Adipocyte (in vitro differentiated cells): ENCODE measurements at regions not wholly inside any gene's neighbourhood (a gene's known extent, or its start where the extent isn't known, plus 50 kb on each side); places are given as distances from the start of the nearest gene placed in this dataset.
A peak's percentile ranks its signal among the peaks of the same experiment; 100 is the strongest.
"Not testable (repeated sequence)": the region's sequence is repeated elsewhere in the genome, so short reads cannot be mapped to it uniquely, and the experiment has no call there.

ENCODE experiments used
- DNase-seq: peaks from one replicate; pipeline ENCODE4 v3.0.0-alpha.2; 2015; ENCODE audit warnings: low read depth
- H3K27me3 ChIP-seq: replicated peaks from 2 replicates; pipeline ENCODE4 v1.7.0; 2013; ENCODE audit warnings: mild to moderate bottlenecking, low read length, moderate library complexity; ENCODE audit not compliant: control insufficient read depth, insufficient read depth
- H3K36me3 ChIP-seq: 2 replicates; pipeline ENCODE4 v1.7.0; 2013; ENCODE audit warnings: low read length, mild to moderate bottlenecking, moderate library complexity; ENCODE audit not compliant: control insufficient read depth, insufficient read depth, severe bottlenecking
- H3K4me1 ChIP-seq: 2 replicates; pipeline ENCODE4 v1.7.0; 2013; ENCODE audit warnings: mild to moderate bottlenecking, low read length, moderate library complexity; ENCODE audit not compliant: control insufficient read depth, insufficient read depth
- H3K4me3 ChIP-seq: 2 replicates; pipeline ENCODE4 v1.7.0; 2013; ENCODE audit warnings: mild to moderate bottlenecking, low read length, moderate library complexity
- H3K9ac ChIP-seq: 2 replicates; pipeline ENCODE4 v1.7.0; 2013; ENCODE audit warnings: mild to moderate bottlenecking, low read length, moderate library complexity
- H3K9me3 ChIP-seq: 2 replicates; pipeline ENCODE4 v1.7.0; 2013; ENCODE audit warnings: mild to moderate bottlenecking, low read length, moderate library complexity; ENCODE audit not compliant: control insufficient read depth

GRCh38 chr12:107510211-107510610 lies 175.4 kb upstream of the PWP1 start:
- DNase-seq, result no peak
- Histone ChIP-seq H3K4me3 (no peak overlapping the region), H3K9ac (no peak overlapping the region), H3K36me3 (no peaks in the 10 kb centered on the region), H3K9me3 (no peaks in the 10 kb centered on the region), H3K4me1 (peaks cover 56% of the 10 kb centered on the region), H3K27me3 (no peaks in the 10 kb centered on the region)

GRCh38 chr12:107511292-107511691 lies 174.3 kb upstream of the PWP1 start:
- Histone ChIP-seq H3K27me3 (no peaks in the 10 kb centered on the region), H3K4me1 (peaks cover 65% of the 10 kb centered on the region), H3K9me3 (no peaks in the 10 kb centered on the region), H3K36me3 (no peaks in the 10 kb centered on the region), H3K9ac (no peak overlapping the region), H3K4me3 (no peak overlapping the region)
- no peak for DNase-seq

- H3K36me3 ChIP-seq, result no peaks in the 10 kb centered on the region
- H3K9me3 ChIP-seq, result no peaks in the 10 kb centered on the region
- DNase-seq, result peak; percentile 63
These were observed 173.2 kb upstream of the PWP1 start for GRCh38 chr12:107512391-107512790.

GRCh38 chr12:107513184-107513583 lies 172.4 kb upstream of the PWP1 start:
- no peak overlapping the region for H3K9ac ChIP-seq
- no peak overlapping the region for H3K4me3 ChIP-seq
- no peaks in the 10 kb centered on the region for H3K36me3 ChIP-seq
- H3K9me3 ChIP-seq, result no peaks in the 10 kb centered on the region
- peaks cover 65% of the 10 kb centered on the region for H3K4me1 ChIP-seq
- DNase-seq, result no peak
- H3K27me3 ChIP-seq, result no peaks in the 10 kb centered on the region

More at GRCh38 chr12:107512391-107512790, 173.2 kb upstream of the PWP1 start:
- Histone ChIP-seq H3K4me1 (peaks cover 65% of the 10 kb centered on the region), H3K4me3 (no peak overlapping the region), H3K27me3 (no peaks in the 10 kb centered on the region), H3K9ac (no peak overlapping the region)

GRCh38 chr12:107513636-107514400 lies 171.8 kb upstream of the PWP1 start:
- H3K4me1 ChIP-seq, result peaks cover 65% of the 10 kb centered on the region
- H3K9ac ChIP-seq, result no peak overlapping the region
- no peaks in the 10 kb centered on the region for H3K9me3 ChIP-seq
- H3K36me3 ChIP-seq, result no peaks in the 10 kb centered on the region
- DNase-seq, result no peak
- H3K27me3 ChIP-seq, result no peaks in the 10 kb centered on the region
- H3K4me3 ChIP-seq, result no peak overlapping the region

- peaks cover 58% of the 10 kb centered on the region for H3K4me1 ChIP-seq
- H3K9ac ChIP-seq, result peak overlapping the region; percentile 47
- H3K36me3 ChIP-seq, result no peaks in the 10 kb centered on the region
- DNase-seq, result peak; percentile 46
- H3K27me3 ChIP-seq, result no peaks in the 10 kb centered on the region
- peak overlapping the region; percentile 36 for H3K4me3 ChIP-seq
- no peaks in the 10 kb centered on the region for H3K9me3 ChIP-seq
These were observed 170.6 kb upstream of the PWP1 start for GRCh38 chr12:107514887-107515445.

- no peaks in the 10 kb centered on the region for H3K9me3 ChIP-seq
These were observed 170.1 kb upstream of the PWP1 start for GRCh38 chr12:107515446-107515958.

GRCh38 chr12:107517816-107518215 lies 167.8 kb upstream of the PWP1 start:
- DNase-seq, result not testable (repeated sequence)

More at GRCh38 chr12:107515446-107515958, 170.1 kb upstream of the PWP1 start:
- H3K36me3 ChIP-seq, result no peaks in the 10 kb centered on the region
- peak; percentile 57 for DNase-seq
- peak overlapping the region; percentile 36 for H3K4me3 ChIP-seq
- H3K27me3 ChIP-seq, result no peaks in the 10 kb centered on the region
- H3K9ac ChIP-seq, result peak overlapping the region; percentile 47
- peaks cover 54% of the 10 kb centered on the region for H3K4me1 ChIP-seq

GRCh38 chr12:107518868-107519267 lies 166.7 kb upstream of the PWP1 start:
- no peaks in the 10 kb centered on the region for H3K9me3 ChIP-seq
- H3K27me3 ChIP-seq, result no peaks in the 10 kb centered on the region
- H3K4me1 ChIP-seq, result peaks cover 23% of the 10 kb centered on the region
- no peaks in the 10 kb centered on the region for H3K36me3 ChIP-seq
- no peak for DNase-seq
- no peak overlapping the region for H3K4me3 ChIP-seq
- no peak overlapping the region for H3K9ac ChIP-seq

More at GRCh38 chr12:107517816-107518215, 167.8 kb upstream of the PWP1 start:
- H3K9ac ChIP-seq, H3K9me3 ChIP-seq, H3K4me3 ChIP-seq, H3K27me3 ChIP-seq, H3K36me3 ChIP-seq: not testable (repeated sequence)
- peaks cover 33% of the 10 kb centered on the region for H3K4me1 ChIP-seq

GRCh38 chr12:107519906-107520859 lies 165.4 kb upstream of the PWP1 start:
- H3K9me3 ChIP-seq, result no peaks in the 10 kb centered on the region
- H3K27me3 ChIP-seq, result no peaks in the 10 kb centered on the region
- H3K9ac ChIP-seq, result no peak overlapping the region
- DNase-seq, result no peak
- H3K4me3 ChIP-seq, result no peak overlapping the region
- no peaks in the 10 kb centered on the region for H3K36me3 ChIP-seq
- H3K4me1 ChIP-seq, result peaks cover 10% of the 10 kb centered on the region
